B cell (primary cell): ENCODE measurements at regions not wholly inside any gene's neighbourhood (a gene's known extent, or its start where the extent isn't known, plus 50 kb on each side); places are given as distances from the start of the nearest gene placed in this dataset.

Experiments
- EZH2 ChIP-seq: IDR thresholded peaks from 2 replicates; pipeline ENCODE4 v1.6.1; 2012; ENCODE audit warnings: borderline replicate concordance, low read depth, mild to moderate bottlenecking, moderate library complexity, low read length; ENCODE audit not compliant: insufficient read depth, poor library complexity, severe bottlenecking
- TF ChIP-seq, protein P1 (sequence below): fragments of 200-600 bp; IDR thresholded peaks from one replicate; pipeline ENCODE4 v1.8.0; 2022; ENCODE audit warnings: antibody characterized with exemption, mild to moderate bottlenecking

DNA sequence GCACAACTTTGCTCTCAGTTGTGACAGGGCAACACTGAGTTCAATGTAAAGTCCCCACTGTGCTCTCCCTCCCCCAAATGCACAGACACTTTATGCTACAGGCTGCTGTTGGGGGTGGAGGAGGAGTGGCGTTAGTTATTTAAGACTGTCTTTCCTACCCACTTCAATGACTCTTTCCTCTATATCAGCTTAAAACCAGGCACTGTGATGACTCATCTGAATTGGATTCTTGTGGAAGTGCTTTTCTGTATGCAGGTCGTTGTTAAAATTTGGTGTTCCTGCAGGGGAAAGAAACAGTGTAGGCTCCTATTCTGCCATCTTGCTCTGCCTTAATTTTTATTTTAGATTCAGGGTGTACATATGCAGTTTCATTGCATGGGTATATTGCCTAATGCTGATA lies 1157.2 kb upstream of the ADGRL3 start:
- TF ChIP-seq, protein P1, sequence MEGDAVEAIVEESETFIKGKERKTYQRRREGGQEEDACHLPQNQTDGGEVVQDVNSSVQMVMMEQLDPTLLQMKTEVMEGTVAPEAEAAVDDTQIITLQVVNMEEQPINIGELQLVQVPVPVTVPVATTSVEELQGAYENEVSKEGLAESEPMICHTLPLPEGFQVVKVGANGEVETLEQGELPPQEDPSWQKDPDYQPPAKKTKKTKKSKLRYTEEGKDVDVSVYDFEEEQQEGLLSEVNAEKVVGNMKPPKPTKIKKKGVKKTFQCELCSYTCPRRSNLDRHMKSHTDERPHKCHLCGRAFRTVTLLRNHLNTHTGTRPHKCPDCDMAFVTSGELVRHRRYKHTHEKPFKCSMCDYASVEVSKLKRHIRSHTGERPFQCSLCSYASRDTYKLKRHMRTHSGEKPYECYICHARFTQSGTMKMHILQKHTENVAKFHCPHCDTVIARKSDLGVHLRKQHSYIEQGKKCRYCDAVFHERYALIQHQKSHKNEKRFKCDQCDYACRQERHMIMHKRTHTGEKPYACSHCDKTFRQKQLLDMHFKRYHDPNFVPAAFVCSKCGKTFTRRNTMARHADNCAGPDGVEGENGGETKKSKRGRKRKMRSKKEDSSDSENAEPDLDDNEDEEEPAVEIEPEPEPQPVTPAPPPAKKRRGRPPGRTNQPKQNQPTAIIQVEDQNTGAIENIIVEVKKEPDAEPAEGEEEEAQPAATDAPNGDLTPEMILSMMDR = no peak
- TF ChIP-seq EZH2 = no peak
